GM23248 (cell line): ENCODE measurements at regions not wholly inside any gene's neighbourhood (a gene's known extent, or its start where the extent isn't known, plus 50 kb on each side); places are given as distances from the start of the nearest gene placed in this dataset.

Source experiments
- DNase-seq: peaks from one replicate; pipeline ENCODE4 v3.0.0-alpha.2; 2015
- H2AFZ ChIP-seq: fragments of 200-600 bp; sonication (generic); 2 replicates; pipeline ENCODE4 v1.6.1; 2016; ENCODE audit warnings: antibody characterized with exemption
- H3F3A ChIP-seq: fragments of 200-600 bp; sonication (generic); 2 replicates; pipeline ENCODE4 v1.6.1; 2016; ENCODE audit warnings: mild to moderate bottlenecking, antibody characterized with exemption, mixed run types; ENCODE audit not compliant: insufficient read depth
- H3K27ac ChIP-seq: fragments of 200-600 bp; sonication (generic); 2 replicates; pipeline ENCODE4 v1.5.1; 2016; ENCODE audit warnings: mild to moderate bottlenecking
- H3K27me3 ChIP-seq: fragments of 200-600 bp; sonication (generic); replicated peaks from 2 replicates; pipeline ENCODE4 v1.6.1; 2016; ENCODE audit warnings: mild to moderate bottlenecking; ENCODE audit not compliant: insufficient read depth
- H3K36me3 ChIP-seq: fragments of 200-600 bp; sonication (generic); 2 replicates; pipeline ENCODE4 v1.6.1; 2016; ENCODE audit warnings: low read depth, mild to moderate bottlenecking
- H3K4me1 ChIP-seq: fragments of 200-600 bp; sonication (generic); 2 replicates; pipeline ENCODE4 v1.6.1; 2016; ENCODE audit warnings: mild to moderate bottlenecking; ENCODE audit not compliant: insufficient read depth
- H3K4me2 ChIP-seq: fragments of 200-600 bp; sonication (generic); one replicate; pipeline ENCODE4 v1.6.1; 2016; ENCODE audit warnings: mild to moderate bottlenecking; ENCODE audit not compliant: unreplicated experiment
- H3K4me3 ChIP-seq: fragments of 200-600 bp; sonication (generic); 2 replicates; pipeline ENCODE4 v1.5.1; 2016; ENCODE audit warnings: mild to moderate bottlenecking
- H3K79me2 ChIP-seq: fragments of 200-600 bp; sonication (generic); 2 replicates; pipeline ENCODE4 v1.6.1; 2016; ENCODE audit warnings: mild to moderate bottlenecking; ENCODE audit not compliant: insufficient read depth
- H3K9ac ChIP-seq: fragments of 200-600 bp; sonication (generic); 2 replicates; pipeline ENCODE4 v1.6.1; 2016; ENCODE audit warnings: mild to moderate bottlenecking
- H3K9me2 ChIP-seq: fragments of 200-600 bp; sonication (generic); 2 replicates; pipeline ENCODE4 v1.6.1; 2016; ENCODE audit warnings: mixed run types, mild to moderate bottlenecking, moderate library complexity; ENCODE audit not compliant: insufficient read depth
- H3K9me3 ChIP-seq: fragments of 200-600 bp; sonication (generic); one replicate; pipeline ENCODE4 v1.6.1; 2017; ENCODE audit warnings: low read depth
- H4K20me1 ChIP-seq: fragments of 200-600 bp; sonication (generic); 2 replicates; pipeline ENCODE4 v1.6.0; 2016; ENCODE audit not compliant: insufficient read depth
- EZH2 ChIP-seq: fragments of 200-600 bp; sonication (generic); IDR thresholded peaks from 2 replicates; pipeline ENCODE4 v1.6.1; 2018; ENCODE audit warnings: antibody characterized with exemption, mild to moderate bottlenecking; ENCODE audit not compliant: insufficient read depth, poor library complexity, severe bottlenecking
- EZH2phosphoT487 ChIP-seq: fragments of 200-600 bp; sonication (generic); IDR thresholded peaks from 2 replicates; pipeline ENCODE4 v1.6.1; 2018; ENCODE audit warnings: antibody characterized with exemption, moderate library complexity, mild to moderate bottlenecking, low read depth; ENCODE audit not compliant: insufficient read depth
- WGBS, 2 experiments: methylation state at CpG; one replicate each; pipeline ENCODE4 v1.1.6; 2015 to 2017; ENCODE audit warnings: low lambda C conversion rate in 2 of 2, low coverage in 1 of 2; ENCODE audit errors: missing lambda C conversion rate in 2 of 2; 5-methylcytosine and 5-hydroxymethylcytosine counted together
- in situ Hi-C: fragments of 300-500 bp; cut with MboI; formaldehyde crosslinking; loops from 2 replicates; pipeline ENCODE4 v1.15.0; 2020

DNA sequence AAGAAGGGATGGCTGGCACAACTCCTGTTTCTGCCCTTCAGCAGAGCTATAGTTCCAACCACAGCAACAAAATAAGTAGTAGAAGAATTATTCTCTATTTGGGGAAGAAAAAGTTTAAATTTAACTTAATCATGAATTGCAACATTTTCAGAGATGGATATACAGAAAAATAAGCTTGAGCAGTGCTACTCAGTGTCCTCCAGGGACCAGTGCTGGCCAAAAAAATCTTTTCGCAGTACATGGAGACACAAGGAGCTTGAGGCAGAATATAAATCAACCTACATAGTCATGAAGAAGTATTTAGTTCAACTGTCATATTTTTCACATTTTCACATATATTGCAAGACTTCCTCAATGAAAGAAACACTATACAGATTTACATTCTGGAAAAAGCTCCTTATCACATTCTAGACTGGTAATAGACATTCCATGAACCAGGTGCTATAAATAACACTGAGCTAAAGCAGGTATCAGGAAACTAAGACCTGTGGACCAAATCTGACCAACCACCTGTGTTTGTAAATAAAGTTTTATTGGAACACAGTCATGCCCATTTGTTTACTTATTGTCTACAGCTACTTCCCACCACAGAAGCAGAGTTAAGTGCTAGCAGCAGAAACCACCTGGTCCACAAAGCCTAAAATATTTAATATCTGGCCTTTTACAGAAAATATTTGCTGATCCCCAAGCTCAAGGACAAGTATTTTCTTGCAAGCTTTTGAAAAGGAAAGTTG is 101.9 kb downstream of the RGS21 start:
- Histone ChIP-seq H3K9ac (no peak overlapping the region), H3K9me2 (no peaks in the 10 kb centered on the region), H3K79me2 (no peaks in the 10 kb centered on the region), H3K4me2 (no peak overlapping the region), H3K27me3 (no peaks in the 10 kb centered on the region), H3K4me3 (no peak overlapping the region), H3K27ac (no peak overlapping the region), H2AFZ (no peak overlapping the region), H3K36me3 (no peaks in the 10 kb centered on the region), H3K4me1 (no peaks in the 10 kb centered on the region), H3K9me3 (no peaks in the 10 kb centered on the region), H3F3A (no peaks in the 10 kb centered on the region), H4K20me1 (no peaks in the 10 kb centered on the region)
- in situ Hi-C loops = no loop called here
- 26 to 28% methylated on average over 1 of the region's 1 CpG for WGBS, 2 experiments
- TF ChIP-seq EZH2phosphoT487 (no peak), EZH2 (no peak)
- DNase-seq = no peak

DNA sequence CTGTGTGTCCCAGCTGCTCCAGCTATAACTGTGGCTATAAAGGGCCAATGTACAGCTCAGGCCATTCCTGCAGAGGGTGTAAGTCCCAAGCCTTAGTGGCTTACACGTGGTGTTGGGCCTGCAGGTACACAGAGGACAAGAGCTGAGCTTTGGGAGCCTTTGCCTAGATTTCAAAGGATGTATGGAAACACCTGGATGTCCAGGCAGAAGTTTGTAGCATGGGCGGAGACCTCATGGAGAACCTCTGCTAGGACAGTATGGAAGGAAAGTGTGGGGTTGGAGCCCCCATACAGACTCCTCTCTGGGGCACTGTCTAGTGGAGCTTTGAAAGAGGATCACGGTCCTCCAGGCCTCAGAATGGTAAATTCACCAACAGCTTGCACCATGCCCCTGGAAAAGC is 113.9 kb downstream of the RGS21 start:
- Histone ChIP-seq H3K9me2 (no peaks in the 10 kb centered on the region), H3K79me2 (no peaks in the 10 kb centered on the region), H3K36me3 (no peaks in the 10 kb centered on the region), H3F3A (no peaks in the 10 kb centered on the region), H3K4me2 (no peak overlapping the region), H3K4me3 (no peak overlapping the region), H3K9me3 (no peaks in the 10 kb centered on the region), H3K27me3 (no peaks in the 10 kb centered on the region), H2AFZ (no peak overlapping the region), H3K4me1 (no peaks in the 10 kb centered on the region), H4K20me1 (no peaks in the 10 kb centered on the region), H3K27ac (no peak overlapping the region), H3K9ac (no peak overlapping the region)
- TF ChIP-seq EZH2 = no peak
- WGBS, 2 experiments = 19 to 20% methylated on average over 3 of the region's 3 CpGs
- DNase-seq = no peak
- in situ Hi-C loops = no loop called here

- Histone ChIP-seq H3K4me3 (no peak overlapping the region), H3K9me3 (no peaks in the 10 kb centered on the region), H3K9ac (no peak overlapping the region), H3F3A (no peaks in the 10 kb centered on the region), H3K9me2 (no peaks in the 10 kb centered on the region), H3K27me3 (no peaks in the 10 kb centered on the region), H3K4me1 (peaks cover 8% of the 10 kb centered on the region), H3K79me2 (no peaks in the 10 kb centered on the region), H4K20me1 (no peaks in the 10 kb centered on the region), H3K36me3 (no peaks in the 10 kb centered on the region), H3K27ac (no peak overlapping the region), H2AFZ (no peak overlapping the region), H3K4me2 (no peak overlapping the region)
- no peak for TF ChIP-seq EZH2phosphoT487
- no peak for TF ChIP-seq EZH2
- no peak for DNase-seq
- 29 to 38% methylated on average over 4 of the region's 4 CpGs for WGBS, 2 experiments
- in situ Hi-C loops = no loop called here
Observed at GRCh38 chr1:192435704-192436103, 118.9 kb downstream of the RGS21 start.

DNA sequence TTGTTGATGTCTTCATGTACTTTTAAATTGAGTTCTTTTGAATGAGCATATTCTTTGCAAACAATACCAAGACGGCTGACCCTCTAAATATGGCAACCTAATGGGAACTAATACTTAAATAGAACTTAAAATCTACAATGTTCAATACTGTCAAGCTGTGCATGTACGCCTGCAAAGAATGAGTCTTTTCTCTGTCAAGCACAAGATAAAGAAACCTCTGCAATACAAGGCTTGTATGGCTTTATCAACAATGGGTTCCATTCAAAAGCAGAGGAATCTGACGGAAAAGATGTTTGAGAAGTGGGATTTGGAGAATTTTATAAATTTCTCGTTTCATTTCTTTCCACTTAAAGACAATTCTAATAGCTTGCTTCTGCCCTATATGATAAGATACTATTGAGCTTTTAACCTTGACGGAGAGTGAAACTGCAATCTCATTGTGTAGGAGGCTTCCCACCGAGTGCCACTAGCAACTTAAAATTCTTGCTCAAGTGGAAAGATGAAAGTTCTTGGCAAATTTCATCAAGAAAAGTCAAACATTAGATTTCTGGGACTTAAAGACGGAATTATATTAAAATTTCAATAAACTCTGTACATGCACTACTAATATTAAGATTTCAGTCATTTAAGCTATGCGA is 119.8 kb downstream of the RGS21 start:
- no peaks in the 10 kb centered on the region for H3K36me3 ChIP-seq
- TF ChIP-seq EZH2 (no peak), EZH2phosphoT487 (no peak)
- no peak overlapping the region for H3K9ac ChIP-seq
- in situ Hi-C loops = no loop called here
- no peak overlapping the region for H3K4me3 ChIP-seq
- H4K20me1 ChIP-seq = no peaks in the 10 kb centered on the region
- peaks cover 8% of the 10 kb centered on the region for H3K4me1 ChIP-seq
- DNase-seq = no peak
- H3K9me2 ChIP-seq = no peaks in the 10 kb centered on the region
- H3K4me2 ChIP-seq = no peak overlapping the region
- H3K27ac ChIP-seq = no peak overlapping the region
- no peaks in the 10 kb centered on the region for H3F3A ChIP-seq
- no peaks in the 10 kb centered on the region for H3K79me2 ChIP-seq
- no peaks in the 10 kb centered on the region for H3K9me3 ChIP-seq
- no peaks in the 10 kb centered on the region for H3K27me3 ChIP-seq
- no peak overlapping the region for H2AFZ ChIP-seq
- 40 to 43% methylated on average over 8 of the region's 8 CpGs for WGBS, 2 experiments
